A172 (cell line): ENCODE measurements at regions not wholly inside any gene's neighbourhood (a gene's known extent, or its start where the extent isn't known, plus 50 kb on each side); places are given as distances from the start of the nearest gene placed in this dataset.
A peak's percentile ranks its signal among the peaks of the same experiment; 100 is the strongest.
"Not testable (repeated sequence)": the region's sequence is repeated elsewhere in the genome, so short reads cannot be mapped to it uniquely, and the experiment has no call there.

Experiments used
- DNase-seq: peaks from one replicate; pipeline ENCODE4 v3.0.0-alpha.2; 2015; ENCODE audit warnings: low spot score

DNA sequence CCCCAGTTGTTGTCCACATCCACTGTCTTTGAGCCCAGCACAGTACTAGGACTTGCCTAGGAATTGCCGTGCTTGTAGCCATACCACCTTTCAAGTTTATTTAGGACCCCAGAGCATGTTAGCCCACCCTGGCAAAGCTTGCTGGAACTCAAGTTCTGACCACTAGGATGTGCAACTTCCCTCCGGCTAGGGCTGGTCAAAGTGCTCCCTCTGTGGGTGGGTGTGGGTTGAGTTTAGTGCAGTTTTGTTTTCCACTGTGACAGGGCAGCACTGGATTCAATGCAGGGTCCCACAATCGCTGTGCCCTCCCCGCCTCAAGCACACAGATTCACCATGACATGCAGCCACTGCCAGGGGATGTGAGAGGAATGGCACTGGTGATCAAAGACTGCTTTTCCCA is 96.0 kb downstream of the RASGEF1B start:
- no peak for DNase-seq

- DNase-seq: no peak
Observed at GRCh38 chr4:81369886-81370285, 101.8 kb downstream of the RASGEF1B start.

GRCh38 chr4:81366779-81367178 is 104.9 kb downstream of the RASGEF1B start:
- DNase-seq: no peak

DNA sequence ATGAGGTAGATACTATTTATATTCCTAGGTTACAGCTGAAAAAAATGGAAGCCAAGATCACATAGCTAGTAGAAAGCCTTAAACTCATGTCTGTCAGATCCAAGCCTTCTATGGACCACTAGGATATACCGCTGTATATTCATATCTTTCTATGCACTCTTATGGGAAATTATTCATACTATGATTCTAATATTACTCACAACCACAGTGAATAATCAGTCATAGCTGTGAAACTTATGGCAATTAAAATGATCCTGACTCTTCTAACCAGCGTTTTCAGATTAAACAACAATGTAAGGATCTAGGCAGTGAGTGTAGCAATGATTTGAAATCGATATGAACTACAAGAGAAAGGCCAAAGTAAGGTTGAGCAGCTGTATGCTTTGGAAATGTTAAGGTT is 111.0 kb downstream of the RASGEF1B start:
- no peak for DNase-seq

DNA sequence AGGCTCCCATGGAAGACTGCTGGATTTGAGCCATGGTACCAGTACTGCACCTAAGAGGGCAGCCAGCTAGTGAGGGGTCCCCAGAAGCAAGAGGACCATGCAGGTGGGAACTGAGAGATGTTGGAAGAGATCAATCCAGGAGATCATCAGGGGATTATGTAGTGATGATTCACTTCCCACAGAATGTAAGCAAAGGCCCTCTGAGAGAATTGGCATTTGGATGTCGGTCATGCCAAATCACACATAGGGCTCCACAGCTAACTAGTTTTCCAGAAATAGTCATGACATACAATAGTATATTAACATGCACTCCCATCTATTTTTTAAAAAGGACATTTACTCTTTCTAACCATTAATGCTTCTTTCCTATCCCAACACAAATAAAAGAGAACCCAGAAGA is 112.5 kb downstream of the RASGEF1B start:
- DNase-seq: no peak

- DNase-seq: no peak
Observed at GRCh38 chr4:81358154-81358553, 113.6 kb downstream of the RASGEF1B start.

GRCh38 chr4:81356621-81357020 is 115.1 kb downstream of the RASGEF1B start:
- no peak for DNase-seq

DNA sequence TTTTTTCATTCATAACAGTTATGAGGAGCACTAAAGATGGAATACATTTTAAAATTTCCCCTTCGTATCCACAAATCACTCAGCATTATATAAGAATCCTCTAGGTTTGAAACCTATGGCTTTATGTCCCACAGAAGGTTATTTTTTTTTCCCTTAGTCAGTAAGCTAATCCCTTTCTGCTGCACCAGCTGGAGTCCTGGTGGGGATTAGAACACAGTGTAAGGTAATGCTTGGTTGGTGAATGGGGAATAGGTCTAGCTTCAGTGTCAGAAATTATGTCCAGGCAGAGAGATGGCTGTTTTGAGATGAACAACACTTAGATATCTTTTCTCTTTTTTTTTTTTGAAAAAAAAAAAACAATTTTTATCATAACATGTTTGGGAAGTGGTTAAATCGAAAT is 116.6 kb downstream of the RASGEF1B start:
- no peak for DNase-seq

DNA sequence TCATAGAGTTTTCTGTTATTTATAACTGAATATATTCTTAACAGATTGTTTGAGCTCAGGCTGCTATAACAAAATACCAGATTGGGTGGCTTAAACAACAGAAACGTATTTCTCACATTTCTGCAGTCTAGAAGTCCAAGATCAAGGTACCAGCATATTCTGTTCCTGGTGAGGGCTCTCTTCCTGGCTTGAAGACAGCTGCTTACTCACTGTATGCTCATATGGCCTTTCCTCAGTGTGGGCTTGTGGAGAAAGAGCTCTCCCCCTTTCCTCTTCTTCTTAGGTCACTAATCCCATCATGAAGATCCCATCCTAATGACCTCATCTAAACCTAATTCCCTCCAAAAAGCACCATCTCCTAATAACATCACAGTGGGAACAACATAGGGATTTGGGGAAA is 117.8 kb downstream of the RASGEF1B start:
- DNase-seq: no peak

DNA sequence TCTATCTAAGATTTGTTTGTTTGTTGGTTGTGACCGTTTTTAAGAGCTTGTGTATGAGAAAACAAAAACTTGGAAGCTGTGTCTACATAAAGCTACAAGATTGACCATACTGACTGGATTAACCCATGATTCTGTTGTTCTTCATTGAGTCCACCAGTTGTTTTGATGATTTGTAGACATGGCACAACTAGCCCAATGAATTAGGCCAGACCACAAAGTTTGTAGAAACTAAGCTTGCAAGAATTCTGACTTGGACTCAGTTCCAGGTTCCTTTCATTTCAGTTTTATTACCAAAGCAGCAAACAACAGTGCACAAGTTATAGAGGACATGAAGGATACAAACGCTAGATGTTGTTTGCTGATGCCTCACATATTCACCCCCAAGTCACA is 119.3 kb downstream of the RASGEF1B start:
- no peak for DNase-seq

- DNase-seq: peak; percentile 50
Observed at GRCh38 chr4:81351654-81352445, 119.9 kb downstream of the RASGEF1B start.

DNA sequence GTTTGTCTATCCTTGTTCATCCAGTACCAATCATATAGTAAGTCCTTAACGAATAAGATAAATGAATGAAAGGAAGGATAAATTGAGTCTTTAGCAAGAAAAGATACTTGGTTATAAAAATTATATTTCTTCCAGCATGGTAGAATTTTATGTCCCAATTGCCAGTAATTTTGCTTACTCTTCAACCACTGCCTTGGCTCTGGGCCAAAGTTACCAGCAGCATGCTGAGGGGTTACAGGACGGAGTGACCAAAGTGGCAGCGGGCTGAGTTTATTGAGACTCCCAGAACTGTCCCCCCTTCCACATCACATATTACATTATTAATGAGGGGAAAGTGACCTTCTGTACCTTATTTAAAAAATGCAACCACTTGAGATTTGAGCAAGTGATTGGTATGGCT is 121.7 kb downstream of the RASGEF1B start:
- no peak for DNase-seq

DNA sequence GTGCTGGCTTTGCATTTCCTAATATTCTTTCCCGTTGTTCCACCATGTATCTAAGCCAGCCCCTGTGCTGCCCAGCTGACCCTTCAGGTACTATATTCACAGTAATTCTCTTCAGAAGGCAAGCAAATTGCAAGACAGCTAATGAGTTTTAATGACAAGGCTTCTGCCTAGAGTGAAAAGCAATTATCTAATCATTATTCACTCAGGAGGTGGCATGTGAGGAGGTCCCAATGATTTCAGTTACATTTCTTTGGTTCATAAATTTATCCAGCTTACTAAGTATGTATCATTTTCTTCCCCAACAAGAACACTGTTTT is 123.0 kb downstream of the RASGEF1B start:
- DNase-seq: no peak

- DNase-seq: no peak
Observed at GRCh38 chr4:81348086-81348777, 123.5 kb downstream of the RASGEF1B start.

- DNase-seq: no peak
Observed at GRCh38 chr4:81346719-81347118, 125.0 kb downstream of the RASGEF1B start.

- DNase-seq: no peak
Observed at GRCh38 chr4:81343536-81343935, 128.2 kb downstream of the RASGEF1B start.

DNA sequence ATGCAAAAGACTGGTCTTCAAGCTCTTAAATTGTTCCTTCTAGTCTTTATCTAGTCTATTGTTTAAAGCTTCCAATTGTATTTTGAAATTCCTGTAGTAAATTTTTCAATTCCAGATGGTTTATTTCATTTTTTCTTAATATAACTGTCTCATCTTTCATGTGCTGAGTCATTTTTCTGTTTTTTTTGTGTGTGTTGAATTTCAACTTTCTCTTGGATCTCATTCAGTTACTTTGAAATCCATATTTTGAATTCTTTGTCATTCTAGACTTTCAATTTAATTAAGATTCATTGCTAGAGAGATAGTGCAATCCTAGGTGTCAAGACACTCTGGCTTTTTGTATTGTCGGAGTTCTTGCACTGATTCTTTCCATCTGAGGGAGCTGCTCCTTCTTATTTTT is 128.0 kb upstream of the PRKG2 start:
- DNase-seq: no peak

DNA sequence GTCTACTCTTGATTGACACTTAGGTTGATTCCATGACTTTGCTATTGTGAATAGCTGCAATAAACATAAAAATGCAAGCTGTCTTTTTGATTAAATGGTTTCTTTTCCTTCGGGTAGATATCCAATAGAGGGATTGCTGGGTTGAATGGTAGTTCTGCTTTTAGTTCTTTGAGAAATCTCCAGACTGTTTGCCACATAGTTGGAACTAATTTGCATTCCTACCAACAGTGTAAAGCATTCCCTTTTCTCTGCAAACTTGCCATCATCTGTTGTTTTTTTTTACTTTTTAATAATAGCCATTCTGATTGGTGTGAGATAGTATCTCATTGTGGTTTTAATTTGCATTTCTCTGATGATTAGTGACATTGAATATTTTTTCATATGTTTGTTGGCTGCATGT is 122.2 kb upstream of the PRKG2 start:
- DNase-seq: no peak

DNA sequence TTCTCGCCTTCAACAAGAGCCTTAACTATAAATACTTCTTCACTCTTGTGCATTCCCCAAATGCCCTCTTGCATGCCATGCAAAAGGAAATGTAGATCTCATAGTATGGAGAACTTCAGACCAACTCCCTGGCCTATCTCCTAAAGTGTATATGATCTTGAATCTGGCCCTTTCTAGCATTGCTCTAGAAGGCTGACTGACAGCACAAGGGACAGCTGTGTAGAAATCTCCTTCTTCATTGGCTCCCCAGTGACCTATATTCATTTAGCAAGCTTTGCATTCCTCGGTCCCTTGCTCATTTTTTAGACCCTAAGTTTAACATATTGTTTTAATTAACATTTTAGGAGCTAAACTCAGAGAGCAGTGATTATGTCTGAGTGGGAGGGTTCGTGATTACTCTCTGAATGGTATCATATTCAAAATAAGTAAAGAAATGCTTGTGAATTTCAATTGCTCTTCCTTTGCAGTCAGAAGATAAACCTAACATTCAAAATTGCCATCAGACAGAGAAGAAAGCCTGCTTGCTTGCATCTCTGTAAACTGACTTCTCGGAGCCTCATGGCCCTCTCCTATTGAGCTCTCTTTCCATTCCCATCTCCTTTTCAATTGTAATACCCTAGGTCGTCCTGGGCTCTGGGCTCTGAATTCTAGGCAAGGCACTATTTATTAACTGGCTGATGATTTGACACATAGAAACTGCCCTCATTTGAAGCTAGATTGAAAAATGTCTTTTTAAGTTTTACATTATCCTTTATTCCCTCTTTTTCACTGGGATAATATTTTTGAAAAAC is 120.3 kb upstream of the PRKG2 start:
- no peak for DNase-seq

GRCh38 chr4:81330018-81330417 is 115.0 kb upstream of the PRKG2 start:
- no peak for DNase-seq

DNA sequence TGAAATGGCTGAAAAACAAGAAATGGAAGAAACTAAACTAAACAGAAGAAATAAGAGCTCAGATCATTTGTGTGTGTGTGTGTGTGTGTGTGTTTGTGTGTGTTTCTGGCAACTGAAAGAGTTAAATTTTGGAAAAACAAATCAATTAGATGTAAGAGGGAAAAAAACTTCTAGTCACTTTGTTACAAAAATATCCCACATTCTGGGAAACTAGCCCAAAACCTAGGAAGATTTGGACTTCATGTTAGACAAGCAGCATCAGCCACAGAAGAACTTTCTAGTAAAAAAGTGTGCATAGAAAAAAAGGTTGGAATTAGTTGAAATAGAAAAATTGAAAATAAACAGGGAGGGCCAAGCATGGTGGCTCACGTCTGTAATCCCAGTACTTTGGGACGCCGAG is 111.6 kb upstream of the PRKG2 start:
- no peak for DNase-seq

DNA sequence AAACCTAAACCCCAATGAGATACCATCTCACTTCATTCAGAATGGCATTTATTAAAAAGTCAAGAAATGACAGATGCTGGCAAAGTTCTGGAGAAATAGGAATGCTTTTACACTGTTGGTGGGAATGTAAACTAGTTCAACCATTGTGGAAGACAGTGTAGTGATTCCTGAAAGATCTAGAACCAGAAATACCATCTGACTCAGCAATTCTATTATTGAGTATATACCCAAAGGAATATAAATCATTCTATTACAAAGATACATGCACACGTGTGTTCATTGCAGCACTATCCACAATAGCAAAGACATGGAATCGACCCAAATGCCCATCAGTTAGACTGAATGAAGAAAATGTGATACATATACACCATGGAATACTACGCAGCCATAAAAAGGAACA is 109.6 kb upstream of the PRKG2 start:
- DNase-seq: not testable (repeated sequence)

DNA sequence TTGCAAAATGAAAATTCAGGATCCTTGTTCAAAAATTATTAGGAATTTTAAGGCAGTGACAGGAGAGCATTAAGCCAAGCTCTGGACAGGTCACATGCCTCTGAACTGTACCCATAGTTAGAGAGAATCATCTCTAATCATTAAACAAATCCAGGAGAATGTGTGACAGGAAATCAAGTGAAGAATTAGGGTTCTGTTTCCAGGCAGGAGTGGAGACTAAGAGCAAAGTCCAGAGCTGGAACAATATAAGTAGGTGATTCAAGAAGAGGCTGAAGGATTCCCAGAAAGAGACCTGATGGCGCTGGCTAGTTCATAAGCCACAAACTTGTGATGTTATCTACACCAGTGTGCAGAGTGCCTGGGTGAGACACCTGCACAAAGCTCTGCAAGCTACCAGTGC is 104.6 kb upstream of the PRKG2 start:
- DNase-seq: no peak
